SKM-1 (cell line): ENCODE measurements at regions not wholly inside any gene's neighbourhood (a gene's known extent, or its start where the extent isn't known, plus 50 kb on each side); places are given as distances from the start of the nearest gene placed in this dataset.

Experiments
- DNase-seq: peaks from one replicate; lab custom pipeline; 2025; ENCODE audit not compliant: unreplicated experiment; lab: John Stamatoyannopoulos, UW

GRCh38 chr6:19128701-19129100 is 708.5 kb upstream of the ID4 start:
- no peak for DNase-seq

GRCh38 chr6:19135706-19136105 is 701.5 kb upstream of the ID4 start:
- DNase-seq, result no peak

GRCh38 chr6:19137505-19137904 is 699.7 kb upstream of the ID4 start:
- DNase-seq, result no peak

- no peak for DNase-seq
Observed at GRCh38 chr6:19142275-19142674, 694.9 kb upstream of the ID4 start.

- no peak for DNase-seq
Observed at GRCh38 chr6:19150307-19150706, 686.9 kb upstream of the ID4 start.

- no peak for DNase-seq
Observed at GRCh38 chr6:19153270-19153980, 683.7 kb upstream of the ID4 start.

GRCh38 chr6:19153981-19154295 is 683.2 kb upstream of the ID4 start:
- no peak for DNase-seq

- DNase-seq, result no peak
Observed at GRCh38 chr6:19156443-19156842, 680.7 kb upstream of the ID4 start.

- DNase-seq, result no peak
Observed at GRCh38 chr6:19157486-19157885, 679.7 kb upstream of the ID4 start.

GRCh38 chr6:19158586-19158985 is 678.6 kb upstream of the ID4 start:
- no peak for DNase-seq

GRCh38 chr6:19159089-19159488 is 678.1 kb upstream of the ID4 start:
- DNase-seq, result no peak

GRCh38 chr6:19159561-19159960 is 677.6 kb upstream of the ID4 start:
- no peak for DNase-seq

GRCh38 chr6:19160081-19160730 is 677.0 kb upstream of the ID4 start:
- no peak for DNase-seq

- DNase-seq, result no peak
Observed at GRCh38 chr6:19167251-19167650, 669.9 kb upstream of the ID4 start.

GRCh38 chr6:19169366-19169765 is 667.8 kb upstream of the ID4 start:
- no peak for DNase-seq

GRCh38 chr6:19175023-19175422 is 662.1 kb upstream of the ID4 start:
- DNase-seq, result no peak

GRCh38 chr6:19180348-19181072 is 656.7 kb upstream of the ID4 start:
- no peak for DNase-seq

- DNase-seq, result no peak
Observed at GRCh38 chr6:19181211-19181610, 656.0 kb upstream of the ID4 start.

- DNase-seq, result no peak
Observed at GRCh38 chr6:19193624-19194023, 643.5 kb upstream of the ID4 start.

GRCh38 chr6:19204445-19204844 is 632.7 kb upstream of the ID4 start:
- no peak for DNase-seq

GRCh38 chr6:19205076-19205475 is 632.1 kb upstream of the ID4 start:
- no peak for DNase-seq

GRCh38 chr6:19209202-19209601 is 628.0 kb upstream of the ID4 start:
- no peak for DNase-seq
